IMR-90 (cell line): ENCODE measurements at regions not wholly inside any gene's neighbourhood (a gene's known extent, or its start where the extent isn't known, plus 50 kb on each side); places are given as distances from the start of the nearest gene placed in this dataset.

Experiments
- ATAC-seq: fragments of 200-7000 bp; cut with Tn5 transposase; 2 replicates; pipeline ENCODE4 v1.9.1; 2020; ENCODE audit warnings: low read depth, mild to moderate bottlenecking, moderate library complexity
- BruUV-seq: library from RNA; stranded (reverse); fragments of 400-500 nt; replicated peaks from 2 replicates; lab custom pipeline; 2021; lab: Mats Ljungman, UMichigan
- CTCF ChIA-PET: fragments of 300-600 bp; formaldehyde crosslinking; extraction: SDS; loops from one replicate; lab custom pipeline; 2021; ENCODE audit warnings: antibody characterized with exemption; lab: Yijun Ruan, JAX
- POLR2A ChIA-PET: fragments of 300-600 bp; sonication (Branson Sonifier 250); formaldehyde crosslinking; loops from one replicate; lab custom pipeline; 2022; ENCODE audit warnings: antibody characterized with exemption; ENCODE audit not compliant: unreplicated experiment; lab: Charles Lee
- DNase-seq: peaks from one replicate; pipeline ENCODE4 v3.0.0; 2013
- H2AFZ ChIP-seq: replicated peaks from 2 replicates; pipeline ENCODE3; 2013; ENCODE audit warnings: low read length, mild to moderate bottlenecking; ENCODE audit not compliant: poor library complexity
- H2AK5ac ChIP-seq: 2 replicates; pipeline ENCODE4 v1.6.1; 2013; ENCODE audit warnings: low read depth, low read length, inconsistent platforms
- H2AK9ac ChIP-seq: replicated peaks from 2 replicates; pipeline ENCODE3; 2013; ENCODE audit warnings: mild to moderate bottlenecking, low read depth, low read length, moderate library complexity; ENCODE audit not compliant: poor library complexity
- H2BK120ac ChIP-seq: 2 replicates; pipeline ENCODE4 v1.6.1; 2013; ENCODE audit warnings: low read depth, low read length, inconsistent platforms
- H2BK15ac ChIP-seq: 3 replicates; pipeline ENCODE4 v1.6.1; 2013; ENCODE audit warnings: low read depth, low read length, inconsistent platforms
- H2BK20ac ChIP-seq: 2 replicates; pipeline ENCODE4 v1.6.1; 2013; ENCODE audit warnings: low read depth, mild to moderate bottlenecking, inconsistent platforms, low read length, moderate library complexity
- H2BK5ac ChIP-seq: 2 replicates; pipeline ENCODE4 v1.6.1; 2013; ENCODE audit warnings: mild to moderate bottlenecking, low read depth, low read length, inconsistent platforms; ENCODE audit not compliant: poor library complexity, severe bottlenecking
- H3K14ac ChIP-seq: replicated peaks from 2 replicates; pipeline ENCODE4 v1.6.1; 2013; ENCODE audit warnings: low read depth, low read length, inconsistent platforms
- H3K18ac ChIP-seq: 2 replicates; pipeline ENCODE4 v1.6.1; 2013; ENCODE audit warnings: low read depth, low read length, control low read depth
- H3K23ac ChIP-seq: 2 replicates; pipeline ENCODE4 v1.6.1; 2013; ENCODE audit warnings: low read depth, low read length, inconsistent platforms
- H3K27ac ChIP-seq: 2 replicates; pipeline ENCODE4 v1.5.1; 2013; ENCODE audit warnings: mild to moderate bottlenecking, control low read depth, low read length; ENCODE audit not compliant: insufficient read depth
- H3K27me3 ChIP-seq: 2 replicates; pipeline ENCODE4 v1.6.1; 2013; ENCODE audit warnings: low read length; ENCODE audit not compliant: control insufficient read depth, insufficient read depth
- H3K36me3 ChIP-seq: 2 replicates; pipeline ENCODE4 v1.6.1; 2013; ENCODE audit warnings: low read length, mixed read lengths; ENCODE audit not compliant: control insufficient read depth, insufficient read depth
- H3K4ac ChIP-seq: 2 replicates; pipeline ENCODE4 v1.6.1; 2013; ENCODE audit warnings: low read depth, low read length, inconsistent platforms
- H3K4me1 ChIP-seq: 2 replicates; pipeline ENCODE4 v1.6.1; 2013; ENCODE audit warnings: low read length, mixed read lengths; ENCODE audit not compliant: control insufficient read depth, insufficient read depth
- H3K4me2 ChIP-seq: 2 replicates; pipeline ENCODE4 v1.6.1; 2013; ENCODE audit warnings: low read depth, mild to moderate bottlenecking, control low read depth, low read length, moderate library complexity
- H3K4me3 ChIP-seq: 2 replicates; pipeline ENCODE4 v1.5.1; 2013; ENCODE audit warnings: low read depth, mild to moderate bottlenecking, control low read depth, low read length, moderate library complexity; ENCODE audit not compliant: insufficient read depth
- H3K56ac ChIP-seq: 2 replicates; pipeline ENCODE4 v1.6.1; 2013; ENCODE audit warnings: low read length, inconsistent platforms; ENCODE audit not compliant: insufficient read depth; ENCODE audit errors: extremely low read depth
- H3K79me1 ChIP-seq, 2 experiments: 2 replicates each; pipeline ENCODE4 v1.6.1; 2013; ENCODE audit warnings: low read length in 2 of 2, inconsistent platforms in 1 of 2, low read depth in 1 of 2
- H3K9ac ChIP-seq: 2 replicates; pipeline ENCODE4 v1.6.1; 2013; ENCODE audit warnings: low read depth, low read length, control low read depth
- H3K9me1 ChIP-seq: 2 replicates; pipeline ENCODE4 v1.6.1; 2013; ENCODE audit warnings: low read length, inconsistent platforms; ENCODE audit not compliant: insufficient read depth
- H3K9me3 ChIP-seq: 2 replicates; pipeline ENCODE4 v1.6.1; 2013; ENCODE audit warnings: low read length; ENCODE audit not compliant: control insufficient read depth, insufficient read depth
- H4K20me1 ChIP-seq: 2 replicates; pipeline ENCODE4 v1.6.1; 2013; ENCODE audit warnings: low read length, inconsistent platforms; ENCODE audit not compliant: insufficient read depth
- H4K5ac ChIP-seq: 2 replicates; pipeline ENCODE4 v1.6.1; 2013; ENCODE audit warnings: mild to moderate bottlenecking, low read depth, low read length, control low read depth
- H4K8ac ChIP-seq, 2 experiments: 2 replicates each; pipeline ENCODE4 v1.6.1; 2013; ENCODE audit warnings: low read depth in 2 of 2, low read length in 2 of 2, control low read depth in 1 of 2, inconsistent platforms in 1 of 2
- H4K91ac ChIP-seq: 2 replicates; pipeline ENCODE4 v1.6.1; 2013; ENCODE audit warnings: low read depth, low read length, inconsistent platforms; ENCODE audit not compliant: insufficient read depth
- USF2 ChIP-seq: fragments of 150-350 bp; IDR thresholded peaks from 2 replicates; pipeline ENCODE4 v1.6.1; 2017; ENCODE audit warnings: mild to moderate bottlenecking, antibody characterized with exemption, low read length, low read depth
- WGBS, 2 experiments: methylation state at CpG; one replicate each; pipeline versions ENCODE4 v1.1.5 to v1.1.7; 2013; ENCODE audit warnings: missing lambda C conversion rate in 2 of 2; ENCODE audit not compliant: insufficient read length in 1 of 2; ENCODE audit errors: extremely low coverage in 2 of 2; 5-methylcytosine and 5-hydroxymethylcytosine counted together
- dilution Hi-C: fragments of 300-500 bp; cut with HindIII; formaldehyde crosslinking; loops from one replicate; pipeline ENCODE4 v1.14.3; 2018; ENCODE audit warnings: low sequenced_read_pairs; ENCODE audit not compliant: unreplicated experiment
- in situ Hi-C: fragments of 300-500 bp; cut with MboI; formaldehyde crosslinking; loops from 3 replicates; pipeline ENCODE4 v1.14.3; 2019; ENCODE audit warnings: low sequenced_read_pairs, inconsistent platforms, mixed read lengths
- intact Hi-C: fragments of 100-400 bp; cut with micrococcal nuclease; formaldehyde crosslinking; loops from 2 replicates; pipeline ENCODE4 v1.10.0; 2022

GRCh38 chr3:74122281-74122680, 492.2 kb downstream of the CNTN3 start:
- Histone ChIP-seq H3K4me1 (no peaks in the 10 kb centered on the region), H3K14ac (no peak overlapping the region), H3K27ac (no peak overlapping the region), H2BK120ac (no peak overlapping the region), H4K91ac (no peak overlapping the region), H4K5ac (no peak overlapping the region), H4K20me1 (no peaks in the 10 kb centered on the region), H3K27me3 (no peaks in the 10 kb centered on the region), H3K4me3 (no peak overlapping the region), H3K36me3 (no peaks in the 10 kb centered on the region), H2AFZ (no peak overlapping the region), H3K4ac (no peak overlapping the region), H3K9me3 (no peaks in the 10 kb centered on the region), H2BK20ac (no peak overlapping the region), H2AK5ac (no peak overlapping the region), H3K4me2 (no peak overlapping the region), H3K79me1 (no peaks in the 10 kb centered on the region), H2AK9ac (no peak overlapping the region), H4K8ac (no peak overlapping the region), H3K9me1 (no peaks in the 10 kb centered on the region), H3K56ac (no peak overlapping the region), H2BK15ac (no peak overlapping the region), H3K23ac (no peak overlapping the region), H3K18ac (no peak overlapping the region), H3K9ac (no peak overlapping the region), H2BK5ac (no peak overlapping the region)
- no CpG with 5 or more reads among the region's 3 CpGs for WGBS, 2 experiments
- BruUV-seq = no TSS peak
- ChIA-PET POLR2A (no interaction called here), CTCF (no interaction called here)
- intact Hi-C loops = no loop called here
- DNase-seq (no peak), ATAC-seq (no peak)
- dilution Hi-C loops = no loop called here
- no peak for TF ChIP-seq USF2
- in situ Hi-C loops = no loop called here
